ENCODE measurements at regions not wholly inside any gene's neighbourhood (a gene's known extent, or its start where the extent isn't known, plus 50 kb on each side); places are given as distances from the start of the nearest gene placed in this dataset.
"Not testable (repeated sequence)": the region's sequence is repeated elsewhere in the genome, so short reads cannot be mapped to it uniquely, and the experiment has no call there.

GRCh38 chr3:82153892-82154291 is 392.4 kb upstream of the GBE1 start:
- TF ChIP-seq CTCF (IDR thresholded peaks at IDR 0.05 in 4 of 5, conservative IDR thresholded peaks at IDR 0.05 in 1 of 5); POLR2A (IDR thresholded peaks at IDR 0.05): not testable (repeated sequence)
